Astrocyte (in vitro differentiated cells and primary cell): ENCODE measurements at regions not wholly inside any gene's neighbourhood (a gene's known extent, or its start where the extent isn't known, plus 50 kb on each side); places are given as distances from the start of the nearest gene placed in this dataset.

Experiments
- DNase-seq: peaks from one replicate; pipeline ENCODE4 v3.0.0-alpha.2; 2010; ENCODE audit warnings: low read depth
- FAIRE-seq: peaks from 2 replicates; lab custom pipeline; 2011; peaks lifted over from hg19 to GRCh38; lab: Jason Lieb, UNC
- H2AFZ ChIP-seq: 2 replicates; pipeline ENCODE4 v1.6.0; 2012; ENCODE audit warnings: low read depth, low read length, inconsistent platforms
- H3K27ac ChIP-seq: 2 replicates; pipeline ENCODE4 v1.5.1; 2011; ENCODE audit warnings: low read depth, low read length, inconsistent platforms
- H3K27me3 ChIP-seq: 2 replicates; pipeline ENCODE4 v1.6.0; 2011; ENCODE audit warnings: low read length, inconsistent platforms; ENCODE audit not compliant: insufficient read depth
- H3K36me3 ChIP-seq: 2 replicates; pipeline ENCODE4 v1.5.1; 2011; ENCODE audit warnings: low read length, inconsistent platforms; ENCODE audit not compliant: insufficient read depth
- H3K4me1 ChIP-seq: 2 replicates; pipeline ENCODE4 v1.5.1; 2011; ENCODE audit warnings: low read length, inconsistent platforms; ENCODE audit not compliant: insufficient read depth
- H3K4me2 ChIP-seq: 2 replicates; pipeline ENCODE4 v1.6.0; 2012; ENCODE audit warnings: low read length, inconsistent platforms
- H3K4me3 ChIP-seq: 2 replicates; pipeline ENCODE4 v1.5.1; 2011; ENCODE audit warnings: low read depth, mild to moderate bottlenecking, low read length, inconsistent platforms; ENCODE audit not compliant: insufficient read depth
- H3K79me2 ChIP-seq: 2 replicates; pipeline ENCODE4 v1.6.0; 2012; ENCODE audit warnings: mild to moderate bottlenecking, low read length, inconsistent platforms; ENCODE audit not compliant: insufficient read depth
- H3K9ac ChIP-seq: 2 replicates; pipeline ENCODE4 v1.6.0; 2012; ENCODE audit warnings: mild to moderate bottlenecking, low read length, inconsistent platforms
- H3K9me3 ChIP-seq: 2 replicates; pipeline ENCODE4 v1.5.1; 2012; ENCODE audit warnings: low read depth, mild to moderate bottlenecking, low read length, inconsistent platforms; ENCODE audit not compliant: insufficient read depth
- H4K20me1 ChIP-seq: 2 replicates; pipeline ENCODE4 v1.6.0; 2012; ENCODE audit warnings: low read length, inconsistent platforms; ENCODE audit not compliant: insufficient read depth
- H3K27ac Mint-ChIP-seq: one replicate; pipeline ENCODE4 v1.8.0; 2021; ENCODE audit warnings: mild to moderate bottlenecking, mixed read lengths; ENCODE audit not compliant: unreplicated experiment
- H3K27me3 Mint-ChIP-seq: one replicate; pipeline ENCODE4 v1.8.0; 2021; ENCODE audit warnings: low read depth, mixed read lengths; ENCODE audit not compliant: unreplicated experiment
- H3K36me3 Mint-ChIP-seq: one replicate; pipeline ENCODE4 v1.8.0; 2021; ENCODE audit warnings: low read depth, mixed read lengths; ENCODE audit not compliant: unreplicated experiment
- H3K4me1 Mint-ChIP-seq: one replicate; pipeline ENCODE4 v1.8.0; 2021; ENCODE audit warnings: low read depth, mixed read lengths; ENCODE audit not compliant: unreplicated experiment
- H3K4me3 Mint-ChIP-seq: one replicate; pipeline ENCODE4 v1.8.0; 2021; ENCODE audit warnings: mild to moderate bottlenecking, moderate library complexity, mixed read lengths; ENCODE audit not compliant: unreplicated experiment
- H3K9me3 Mint-ChIP-seq: one replicate; pipeline ENCODE4 v1.8.0; 2021; ENCODE audit warnings: mild to moderate bottlenecking, mixed read lengths; ENCODE audit not compliant: unreplicated experiment
- CTCF ChIP-seq: IDR thresholded peaks from 2 replicates; pipeline ENCODE4 v1.5.1; 2011; ENCODE audit warnings: low read depth, mild to moderate bottlenecking, inconsistent platforms, low read length, moderate library complexity; ENCODE audit not compliant: insufficient read depth
- EZH2 ChIP-seq: IDR thresholded peaks from 2 replicates; pipeline ENCODE4 v1.6.1; 2012; ENCODE audit warnings: mild to moderate bottlenecking, low read length, inconsistent platforms; ENCODE audit not compliant: insufficient read depth

DNA sequence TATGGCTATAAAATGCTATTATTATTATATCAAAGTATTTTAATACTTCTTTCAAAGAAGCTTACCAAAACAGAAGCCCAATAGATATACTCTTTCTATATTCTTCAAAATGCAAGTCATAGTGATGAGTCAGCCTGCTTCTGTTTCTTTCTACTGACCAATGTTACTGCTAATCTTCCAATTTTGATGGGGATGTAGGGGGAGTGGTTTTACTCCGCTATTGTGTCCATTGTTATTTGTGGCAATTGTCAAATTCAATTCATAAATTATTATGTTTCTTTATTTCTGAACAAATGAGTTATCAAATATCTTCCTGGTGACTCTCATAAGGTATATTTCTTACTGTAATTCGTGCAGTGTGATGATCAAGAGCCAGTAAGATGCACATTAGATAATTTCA is 221.5 kb upstream of the DEFB112 start:
- no peaks in the 10 kb centered on the region for H3K36me3 ChIP-seq
- no peaks in the 10 kb centered on the region for H3K27me3 ChIP-seq
- DNase-seq = no peak
- Mint-ChIP-seq H3K4me3 (no peak overlapping the region), H3K36me3 (no peaks in the 10 kb centered on the region), H3K27ac (no peak overlapping the region), H3K4me1 (peaks cover 11% of the 10 kb centered on the region), H3K9me3 (no peaks in the 10 kb centered on the region), H3K27me3 (no peaks in the 10 kb centered on the region)
- H3K27ac ChIP-seq = no peak overlapping the region
- H3K9ac ChIP-seq = no peak overlapping the region
- no peaks in the 10 kb centered on the region for H3K79me2 ChIP-seq
- no peak for TF ChIP-seq CTCF
- TF ChIP-seq EZH2 = no peak
- H3K4me1 ChIP-seq = no peaks in the 10 kb centered on the region
- no peak overlapping the region for H3K4me2 ChIP-seq
- H2AFZ ChIP-seq = no peak overlapping the region
- FAIRE-seq = no peak
- no peaks in the 10 kb centered on the region for H4K20me1 ChIP-seq
- no peak overlapping the region for H3K4me3 ChIP-seq
- H3K9me3 ChIP-seq = peaks cover 2% of the 10 kb centered on the region

- Mint-ChIP-seq H3K36me3 (no peaks in the 10 kb centered on the region), H3K4me1 (peaks cover 11% of the 10 kb centered on the region), H3K27ac (peak overlapping the region; percentile 67), H3K27me3 (no peaks in the 10 kb centered on the region), H3K4me3 (no peak overlapping the region), H3K9me3 (no peaks in the 10 kb centered on the region)
- Histone ChIP-seq H3K4me1 (no peaks in the 10 kb centered on the region), H4K20me1 (no peaks in the 10 kb centered on the region), H2AFZ (no peak overlapping the region), H3K79me2 (no peaks in the 10 kb centered on the region), H3K27me3 (no peaks in the 10 kb centered on the region), H3K36me3 (no peaks in the 10 kb centered on the region), H3K4me3 (no peak overlapping the region), H3K9me3 (peaks cover 2% of the 10 kb centered on the region), H3K4me2 (no peak overlapping the region), H3K27ac (no peak overlapping the region), H3K9ac (no peak overlapping the region)
- FAIRE-seq (no peak), DNase-seq (no peak)
- no peak for TF ChIP-seq EZH2
- no peak for TF ChIP-seq CTCF
Observed at GRCh38 chr6:50271817-50272216, 222.1 kb upstream of the DEFB112 start.

GRCh38 chr6:50272611-50273010 is 222.9 kb upstream of the DEFB112 start:
- Histone ChIP-seq H3K9me3 (peaks cover 2% of the 10 kb centered on the region), H2AFZ (no peak overlapping the region), H3K4me1 (no peaks in the 10 kb centered on the region), H3K36me3 (no peaks in the 10 kb centered on the region), H3K4me2 (no peak overlapping the region), H3K9ac (no peak overlapping the region), H3K27me3 (no peaks in the 10 kb centered on the region), H3K79me2 (no peaks in the 10 kb centered on the region), H4K20me1 (no peaks in the 10 kb centered on the region), H3K27ac (no peak overlapping the region), H3K4me3 (no peak overlapping the region)
- Mint-ChIP-seq H3K27me3 (no peaks in the 10 kb centered on the region), H3K9me3 (no peaks in the 10 kb centered on the region), H3K4me1 (peaks cover 11% of the 10 kb centered on the region), H3K4me3 (no peak overlapping the region), H3K36me3 (no peaks in the 10 kb centered on the region), H3K27ac (no peak overlapping the region)
- DNase-seq = no peak
- FAIRE-seq = no peak
- no peak for TF ChIP-seq EZH2
- TF ChIP-seq CTCF = no peak
